Upper lobe of left lung (tissue), 6 donors: ENCODE measurements at regions not wholly inside any gene's neighbourhood (a gene's known extent, or its start where the extent isn't known, plus 50 kb on each side); places are given as distances from the start of the nearest gene placed in this dataset.

Experiments
- ATAC-seq, 2 donors: fragments of 200-7000 bp; cut with Tn5 transposase; one replicate each; pipeline ENCODE4 v1.9.1; 2022; ENCODE audit warnings: mild to moderate bottlenecking in 2 of 2, moderate library complexity in 2 of 2; ENCODE audit not compliant: low FRiP score in 2 of 2
- DNase-seq, 2 donors: peaks; one replicate each; pipeline ENCODE4 v3.0.0-alpha.2; 2019 to 2020
- H3K27ac ChIP-seq, 4 donors: fragments of 200-600 bp; sonication (generic); one replicate each; pipeline ENCODE4 v1.5.1; 2016 to 2019
- H3K27me3 ChIP-seq, 4 donors: fragments of 200-600 bp; sonication (generic); one replicate each; pipeline ENCODE4 v1.5.1; 2017 to 2019
- H3K36me3 ChIP-seq, 4 donors: fragments of 200-600 bp; sonication (generic); one replicate each; pipeline ENCODE4 v1.5.1; 2016 to 2019
- H3K4me1 ChIP-seq, 4 donors: fragments of 200-600 bp; sonication (generic); one replicate each; pipeline ENCODE4 v1.5.1; 2018 to 2019
- H3K4me3 ChIP-seq, 4 donors: fragments of 200-600 bp; sonication (generic); one replicate each; pipeline ENCODE4 v1.5.1; 2017 to 2019; ENCODE audit warnings: mild to moderate bottlenecking in 2 of 4, moderate library complexity in 1 of 4
- H3K9me3 ChIP-seq, 4 donors: fragments of 200-600 bp; sonication (generic); one replicate each; pipeline ENCODE4 v1.5.1; 2018 to 2019
- CTCF ChIP-seq, 6 experiments: fragments of 450-650 bp in 4 of 6; fragments of 200-600 bp in 2 of 6; sonication (generic) in 2 of 6; IDR thresholded peaks; one replicate each; pipeline ENCODE4 v1.5.1; 2016 to 2019; ENCODE audit warnings: antibody characterized with exemption in 6 of 6
- EP300 ChIP-seq, 4 donors: sonication (generic); formaldehyde crosslinking; IDR thresholded peaks; one replicate each; pipeline ENCODE4 v1.5.1; 2017; ENCODE audit warnings: antibody characterized with exemption in 4 of 4, control low read depth in 2 of 4
- POLR2A ChIP-seq, 4 donors: fragments of 450-650 bp; IDR thresholded peaks; one replicate each; pipeline ENCODE4 v1.5.1; 2016 to 2017; ENCODE audit warnings: antibody characterized with exemption in 4 of 4, mild to moderate bottlenecking in 2 of 4
- POLR2AphosphoS5 ChIP-seq, 2 donors: sonication (generic); formaldehyde crosslinking; IDR thresholded peaks; one replicate each; pipeline ENCODE4 v1.5.1; 2017; ENCODE audit warnings: antibody characterized with exemption in 2 of 2
- WGBS, 2 donors: methylation state at CpG; one replicate each; pipeline ENCODE4 v1.1.5; 2017 to 2018; 5-methylcytosine and 5-hydroxymethylcytosine counted together
- donor health status: DM: no; HTN: no; CAD: no; lungs with moderate emphysema.
- donor health status: DM: no; HTN: yes; CAD: no; lungs with severe emphysema.

- H3K36me3 ChIP-seq: no peaks in the 10 kb centered on the region
- ATAC-seq: no peak
- DNase-seq: no peak
Measured at GRCh38 chr22:27132400-27132799, 475.0 kb downstream of the MIAT start.

DNA sequence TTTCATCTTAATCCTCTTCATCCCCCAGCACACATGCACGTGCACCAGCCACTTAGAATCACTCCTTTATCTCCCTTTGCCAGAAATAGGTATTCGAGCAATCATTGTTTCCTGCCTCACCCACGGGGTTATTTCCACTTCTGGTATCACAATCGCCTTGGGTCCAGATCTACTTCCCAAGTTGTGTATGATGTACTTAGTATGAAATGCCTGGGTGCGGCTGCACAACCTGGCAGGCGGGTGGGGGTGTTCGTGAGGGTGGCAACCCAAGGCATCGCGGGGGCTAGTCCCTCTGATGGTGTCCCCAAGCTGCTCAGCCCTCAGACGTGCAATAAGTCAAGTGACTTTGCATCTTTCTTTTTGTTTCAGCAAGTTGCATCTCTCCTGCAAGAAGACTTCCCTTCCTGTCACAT, 475.6 kb downstream of the MIAT start:
- 33 to 39% methylated on average over 7 to 10 of the region's 10 CpGs for WGBS, 2 donors
- Histone ChIP-seq H3K27ac (no peak overlapping the region), H3K4me1 (peaks cover 0 to 12% (median 1%) of the 10 kb centered on the region in 4 donors), H3K27me3 (no peaks in the 10 kb centered on the region), H3K4me3 (no peak overlapping the region), H3K9me3 (peaks cover 0 to 8% (median 4%) of the 10 kb centered on the region in 4 donors), H3K36me3 (no peaks in the 10 kb centered on the region)
- DNase-seq (peak in 1 of 2 donors; percentile 26), ATAC-seq (no peak)
- TF ChIP-seq EP300 (IDR thresholded peaks at IDR 0.05) (no peak), POLR2AphosphoS5 (IDR thresholded peaks at IDR 0.05) (no peak), POLR2A (IDR thresholded peaks at IDR 0.05) (no peak)

More at GRCh38 chr22:27132400-27132799, 475.0 kb downstream of the MIAT start:
- Histone ChIP-seq H3K27me3 (no peaks in the 10 kb centered on the region), H3K4me3 (no peak overlapping the region), H3K27ac (no peak overlapping the region), H3K9me3 (peaks cover 0 to 8% (median 4%) of the 10 kb centered on the region in 4 donors), H3K4me1 (peaks cover 0 to 12% (median 1%) of the 10 kb centered on the region in 4 donors)
- no peak for TF ChIP-seq POLR2A (IDR thresholded peaks at IDR 0.05)
- TF ChIP-seq CTCF (IDR thresholded peaks at IDR 0.05): no peak
- no peak for TF ChIP-seq EP300 (IDR thresholded peaks at IDR 0.05)
- no peak for TF ChIP-seq POLR2AphosphoS5 (IDR thresholded peaks at IDR 0.05)
- WGBS, 2 donors: 87 to 91% methylated on average over 3 of the region's 3 CpGs

DNA sequence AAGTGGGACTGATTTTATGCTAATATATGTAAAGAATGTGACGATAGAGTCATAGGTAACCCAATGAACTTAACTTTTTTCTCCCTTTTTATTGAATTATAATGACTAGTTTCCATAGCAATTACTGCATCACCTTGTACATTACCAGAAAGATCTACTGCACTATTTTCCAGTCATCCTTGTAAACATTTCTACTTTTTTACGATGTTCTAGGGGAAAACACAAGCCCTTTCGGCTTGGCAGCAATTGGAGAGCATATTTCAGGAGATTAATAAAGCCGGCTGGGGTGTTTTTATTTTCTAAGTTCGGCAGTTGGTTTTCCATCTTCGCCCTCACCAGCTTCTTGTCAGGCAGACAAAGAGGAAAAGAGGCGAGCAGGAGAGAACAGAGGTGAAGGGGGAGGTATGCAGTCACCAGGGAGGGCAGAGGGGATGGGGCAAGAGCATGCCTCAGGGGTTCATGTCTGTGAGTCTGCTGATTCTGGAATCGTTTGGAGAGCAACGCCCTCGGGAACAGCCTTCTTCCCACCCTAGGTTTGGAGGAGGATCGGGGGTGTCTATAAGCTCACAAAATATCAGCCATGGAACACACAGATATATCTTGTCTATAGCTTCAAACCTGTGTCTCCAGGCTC, 476.4 kb downstream of the MIAT start:
- ATAC-seq: no peak
- DNase-seq: no peak
- Histone ChIP-seq H3K27me3 (no peaks in the 10 kb centered on the region), H3K4me3 (no peak overlapping the region), H3K27ac (no peak overlapping the region), H3K9me3 (peaks cover 0 to 8% (median 4%) of the 10 kb centered on the region in 4 donors), H3K4me1 (peaks cover 0 to 12% (median 0%) of the 10 kb centered on the region in 4 donors), H3K36me3 (no peaks in the 10 kb centered on the region)
- TF ChIP-seq EP300 (IDR thresholded peaks at IDR 0.05) (no peak), CTCF (IDR thresholded peaks at IDR 0.05) (no peak), POLR2AphosphoS5 (IDR thresholded peaks at IDR 0.05) (no peak), POLR2A (IDR thresholded peaks at IDR 0.05) (no peak)
- 62 to 69% methylated on average over 11 of the region's 11 CpGs for whole genome bisulfite sequencing, 2 donors

DNA sequence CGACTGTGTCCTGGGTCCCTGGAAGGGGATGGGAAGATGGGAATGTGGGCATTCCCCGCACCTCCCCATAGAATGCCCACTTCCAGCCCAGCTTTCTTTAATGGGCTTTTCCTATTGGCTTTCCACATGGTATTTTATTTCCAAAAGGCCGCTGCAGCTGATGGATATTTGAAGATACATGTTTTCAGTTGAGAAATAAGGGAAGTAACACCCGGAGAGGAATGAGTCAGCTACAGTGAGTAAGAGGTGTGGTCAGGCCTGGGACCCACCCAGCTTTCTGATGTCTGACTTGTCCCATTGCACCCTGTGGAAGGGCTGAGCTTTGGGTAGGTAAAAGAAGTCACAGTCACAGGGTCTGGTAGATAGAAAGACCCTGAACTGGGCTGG, 476.9 kb downstream of the MIAT start:
- no peak overlapping the region for H3K27ac ChIP-seq
- H3K4me3 ChIP-seq: no peak overlapping the region
- no peaks in the 10 kb centered on the region for H3K36me3 ChIP-seq
- WGBS, 2 donors: 50 to 62% methylated on average over 4 of the region's 4 CpGs
- H3K27me3 ChIP-seq: no peaks in the 10 kb centered on the region
- DNase-seq (peak in 1 of 2 donors; percentile 39), ATAC-seq (peak; percentile 57 to 93)
- H3K9me3 ChIP-seq: peaks cover 0 to 8% (median 4%) of the 10 kb centered on the region in 4 donors
- peaks cover 0 to 12% (median 0%) of the 10 kb centered on the region in 4 donors for H3K4me1 ChIP-seq
- no peak for TF ChIP-seq EP300 (IDR thresholded peaks at IDR 0.05)
- TF ChIP-seq CTCF (IDR thresholded peaks at IDR 0.05): no peak
- TF ChIP-seq POLR2A (IDR thresholded peaks at IDR 0.05): no peak
- TF ChIP-seq POLR2AphosphoS5 (IDR thresholded peaks at IDR 0.05): no peak

DNA sequence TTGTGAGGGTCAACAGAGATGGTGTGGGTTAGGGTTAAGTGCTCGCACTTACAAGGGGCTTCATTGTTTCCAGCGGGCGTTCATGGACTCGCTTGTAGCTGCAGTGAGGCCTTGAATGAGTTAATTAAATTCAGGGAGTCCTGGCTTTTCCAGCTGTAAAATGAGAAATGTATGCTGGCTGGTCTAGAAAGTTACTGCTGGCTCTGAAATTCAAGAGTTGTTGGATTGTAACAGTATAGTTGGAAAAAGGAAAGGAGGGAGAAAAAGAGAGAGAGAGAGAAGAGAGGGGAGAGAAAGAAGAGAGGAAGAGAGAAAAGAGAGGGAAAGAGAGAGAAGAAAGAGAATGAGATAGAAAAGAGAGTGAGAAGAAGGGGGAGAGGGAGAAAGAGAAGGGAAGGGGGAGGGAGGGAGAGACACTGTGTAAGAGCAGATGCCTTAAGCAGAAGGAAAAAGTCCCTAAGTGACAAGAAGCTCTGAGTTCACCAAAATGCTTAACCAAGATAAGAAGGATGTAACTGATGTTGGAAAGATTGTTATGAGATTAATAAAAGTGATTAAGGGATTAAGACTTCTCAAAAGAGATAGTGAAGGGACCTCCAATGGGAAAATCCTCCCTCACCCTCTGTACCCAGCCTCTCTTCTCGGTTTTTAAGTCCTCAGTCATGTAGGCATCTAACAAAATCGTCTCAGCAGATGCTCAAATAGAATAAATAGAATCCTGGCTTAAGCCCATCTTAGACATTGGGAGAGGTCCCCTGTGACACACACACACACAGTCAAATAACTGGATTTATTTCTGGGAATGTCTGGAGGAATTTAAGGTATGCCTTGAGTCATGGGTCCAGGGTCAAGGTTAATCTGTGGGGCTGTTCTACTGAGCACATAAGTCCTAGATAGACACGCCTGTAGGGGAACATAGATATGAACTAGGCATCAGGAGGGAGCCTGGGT, 477.9 kb downstream of the MIAT start:
- Histone ChIP-seq H3K27ac (no peak overlapping the region), H3K36me3 (no peaks in the 10 kb centered on the region)
- ATAC-seq: peak in 1 of 2 donors; percentile 14

More for the DNA sequence above, 477.9 kb downstream of the MIAT start:
- H3K27me3 ChIP-seq: no peaks in the 10 kb centered on the region
- 63 to 70% methylated on average over 4 to 7 of the region's 7 CpGs for WGBS, 2 donors
- no peak for TF ChIP-seq POLR2A (IDR thresholded peaks at IDR 0.05)
- no peak for TF ChIP-seq POLR2AphosphoS5 (IDR thresholded peaks at IDR 0.05)
- TF ChIP-seq CTCF (IDR thresholded peaks at IDR 0.05): no peak
- TF ChIP-seq EP300 (IDR thresholded peaks at IDR 0.05): no peak
- peaks cover 0 to 12% (median 0%) of the 10 kb centered on the region in 4 donors for H3K4me1 ChIP-seq
- no peak overlapping the region for H3K4me3 ChIP-seq
- peaks cover 0 to 8% (median 4%) of the 10 kb centered on the region in 4 donors for H3K9me3 ChIP-seq
- DNase-seq: no peak
